ENCODE measurements at regions not wholly inside any gene's neighbourhood (a gene's known extent, or its start where the extent isn't known, plus 50 kb on each side); places are given as distances from the start of the nearest gene placed in this dataset.
A peak's percentile ranks its signal among the peaks of the same experiment; 100 is the strongest.
"Not testable (repeated sequence)": the region's sequence is repeated elsewhere in the genome, so short reads cannot be mapped to it uniquely, and the experiment has no call there.

GRCh38 chr1:190667914-190668313, 190.2 kb upstream of the BRINP3 start:
- no peak for DNase-seq (ENCODE audit: low read depth)

GRCh38 chr1:190679044-190679443, 201.4 kb upstream of the BRINP3 start:
- no peak for DNase-seq (ENCODE audit: low read depth)

GRCh38 chr1:190679454-190679853, 201.8 kb upstream of the BRINP3 start:
- no peak for DNase-seq (ENCODE audit: low read depth)

- no peak for DNase-seq (ENCODE audit: low read depth)
Measured at GRCh38 chr1:190679983-190680382, 202.3 kb upstream of the BRINP3 start.

- DNase-seq (ENCODE audit: low read depth): no peak
Measured at GRCh38 chr1:190685676-190686075, 208.0 kb upstream of the BRINP3 start.

GRCh38 chr1:190688096-190688495, 210.4 kb upstream of the BRINP3 start:
- DNase-seq (ENCODE audit: low read depth): no peak

- not testable (repeated sequence) for DNase-seq (ENCODE audit: low read depth)
Measured at GRCh38 chr1:190698488-190698887, 220.8 kb upstream of the BRINP3 start.

- DNase-seq (ENCODE audit: low read depth): no peak
Measured at GRCh38 chr1:190699165-190699564, 221.5 kb upstream of the BRINP3 start.

- no peak for DNase-seq (ENCODE audit: low read depth)
Measured at GRCh38 chr1:190708418-190709057, 230.9 kb upstream of the BRINP3 start.

- DNase-seq (ENCODE audit: low read depth): no peak
Measured at GRCh38 chr1:190711069-190711468, 233.4 kb upstream of the BRINP3 start.

- DNase-seq (ENCODE audit: low read depth): no peak
Measured at GRCh38 chr1:190717055-190717454, 239.4 kb upstream of the BRINP3 start.

- no peak for DNase-seq (ENCODE audit: low read depth)
Measured at GRCh38 chr1:190736971-190737590, 259.4 kb upstream of the BRINP3 start.

- no peak for DNase-seq (ENCODE audit: low read depth)
Measured at GRCh38 chr1:190738317-190738716, 260.7 kb upstream of the BRINP3 start.

GRCh38 chr1:190739926-190740325, 262.3 kb upstream of the BRINP3 start:
- DNase-seq (ENCODE audit: low read depth): no peak

- no peak for DNase-seq (ENCODE audit: low read depth)
Measured at GRCh38 chr1:190747704-190748103, 270.0 kb upstream of the BRINP3 start.

- no peak for DNase-seq (ENCODE audit: low read depth)
Measured at GRCh38 chr1:190752131-190752530, 274.5 kb upstream of the BRINP3 start.

- DNase-seq (ENCODE audit: low read depth): peak; percentile 15
Measured at GRCh38 chr1:190754666-190755065, 277.0 kb upstream of the BRINP3 start.

- no peak for DNase-seq (ENCODE audit: low read depth)
Measured at GRCh38 chr1:190759807-190760206, 282.1 kb upstream of the BRINP3 start.

GRCh38 chr1:190762325-190762724, 284.7 kb upstream of the BRINP3 start:
- DNase-seq (ENCODE audit: low read depth): no peak

- DNase-seq (ENCODE audit: low read depth): no peak
Measured at GRCh38 chr1:190792873-190793272, 315.2 kb upstream of the BRINP3 start.

- no peak for DNase-seq (ENCODE audit: low read depth)
Measured at GRCh38 chr1:190807629-190808028, 330.0 kb upstream of the BRINP3 start.

GRCh38 chr1:190808035-190808434, 330.4 kb upstream of the BRINP3 start:
- no peak for DNase-seq (ENCODE audit: low read depth)

GRCh38 chr1:190809312-190809711, 331.6 kb upstream of the BRINP3 start:
- DNase-seq (ENCODE audit: low read depth): no peak

GRCh38 chr1:190812996-190813395, 335.3 kb upstream of the BRINP3 start:
- no peak for DNase-seq (ENCODE audit: low read depth)

All from LHCN-M2 (cell line).